HG02623 (cell line): ENCODE measurements at regions not wholly inside any gene's neighbourhood (a gene's known extent, or its start where the extent isn't known, plus 50 kb on each side); places are given as distances from the start of the nearest gene placed in this dataset.

Experiments
- ATAC-seq: cut with Tn5 transposase; IDR thresholded peaks from one replicate; pipeline ENCODE4 v1.9.1; 2021; ENCODE audit warnings: moderate library complexity; ENCODE audit not compliant: unreplicated experiment

- ATAC-seq = no peak
Observed at GRCh38 chr15:46300716-46301115, 665.9 kb downstream of the SQOR start.

DNA sequence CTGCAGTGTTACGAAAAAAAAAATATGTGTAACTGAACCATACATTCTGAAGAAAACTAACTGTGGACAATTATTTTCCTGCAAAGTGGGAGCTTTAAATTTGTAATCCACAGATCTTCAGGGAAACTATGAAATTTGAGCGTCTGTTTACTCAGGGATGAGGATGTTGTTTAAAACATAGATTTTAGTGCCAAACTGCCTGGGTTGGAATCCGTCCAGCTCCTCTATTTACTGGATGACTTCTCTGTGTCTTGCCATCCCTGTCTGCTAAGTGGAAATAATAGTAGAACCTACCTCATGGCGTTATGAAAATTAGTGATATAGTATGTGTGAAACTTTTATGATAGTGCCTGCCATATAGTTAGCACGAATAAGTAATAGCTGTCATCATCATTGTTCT lies 666.5 kb downstream of the SQOR start:
- ATAC-seq = no peak

DNA sequence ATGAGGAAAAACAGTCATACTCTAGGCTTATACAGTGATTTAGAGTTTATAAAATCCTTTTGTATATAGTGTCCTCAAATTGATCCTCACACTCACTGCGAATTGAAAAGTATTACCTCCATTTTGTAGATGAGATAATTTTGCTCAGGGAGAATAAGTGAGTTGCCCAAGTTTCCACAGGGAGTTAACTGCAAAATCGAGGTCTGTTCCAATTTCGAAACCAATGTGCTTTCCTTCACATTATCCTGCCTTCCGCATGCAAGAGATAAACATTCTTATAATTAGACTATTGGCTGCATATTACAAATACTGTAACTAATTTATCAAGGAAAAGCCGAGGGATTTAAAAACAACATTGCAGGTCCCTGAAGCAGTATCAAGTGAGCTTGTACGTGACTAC lies 667.0 kb downstream of the SQOR start:
- ATAC-seq = no peak

- ATAC-seq = no peak
Observed at GRCh38 chr15:46304321-46304720, 669.5 kb downstream of the SQOR start.

DNA sequence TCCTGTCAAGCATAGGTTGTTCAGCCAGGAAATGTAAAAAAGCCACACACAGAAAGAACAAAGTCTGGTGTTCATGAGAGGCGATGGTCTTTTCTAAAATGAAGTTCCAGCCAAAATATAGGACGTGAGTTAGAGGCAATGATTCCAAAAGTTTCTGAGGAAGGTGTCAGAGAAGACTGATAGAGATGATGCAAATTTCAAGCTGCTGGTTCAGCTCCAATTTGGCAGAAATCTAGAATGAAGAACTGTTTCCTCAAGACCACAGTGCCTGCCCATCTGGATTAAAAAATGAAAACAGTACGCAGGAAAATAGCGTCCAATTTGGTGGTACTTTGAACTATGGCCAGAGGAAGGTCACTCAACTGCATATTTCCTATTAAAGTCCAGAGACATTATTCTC lies 672.9 kb downstream of the SQOR start:
- ATAC-seq = no peak

- no peak for ATAC-seq
Observed at GRCh38 chr15:46309914-46310313, 675.1 kb downstream of the SQOR start.

DNA sequence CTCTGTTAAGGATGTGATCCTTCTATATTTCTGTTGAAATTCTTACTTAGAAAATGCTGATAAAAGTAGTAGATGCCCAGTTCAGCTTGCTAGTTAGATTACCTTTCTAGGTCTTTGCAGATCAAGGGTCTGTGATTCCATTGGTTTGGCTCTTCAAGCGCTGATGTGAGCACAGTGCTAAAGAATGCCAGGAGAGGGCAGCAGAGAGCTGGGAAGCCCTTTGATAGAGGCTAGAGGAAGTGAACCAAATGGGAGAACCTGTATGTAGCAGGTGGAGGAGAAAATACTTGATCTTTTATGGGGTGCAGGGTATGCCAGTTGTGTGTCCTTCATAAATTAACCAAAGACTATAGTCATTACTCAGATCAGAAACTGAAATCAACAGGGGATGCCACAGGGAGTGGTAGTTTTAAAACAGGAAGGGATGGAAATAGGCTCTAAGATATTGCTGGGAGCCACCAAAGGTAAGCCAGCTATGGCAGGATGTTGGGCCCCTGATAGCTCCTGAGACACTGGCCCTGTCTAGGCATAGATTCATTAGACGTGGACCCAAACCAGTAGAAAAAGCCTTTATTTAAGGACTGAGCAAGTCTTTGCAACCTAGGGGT lies 677.4 kb downstream of the SQOR start:
- ATAC-seq = peak; percentile 94

- no peak for ATAC-seq
Observed at GRCh38 chr15:46315434-46315833, 680.6 kb downstream of the SQOR start.

GRCh38 chr15:46316024-46316423 lies 681.2 kb downstream of the SQOR start:
- no peak for ATAC-seq

DNA sequence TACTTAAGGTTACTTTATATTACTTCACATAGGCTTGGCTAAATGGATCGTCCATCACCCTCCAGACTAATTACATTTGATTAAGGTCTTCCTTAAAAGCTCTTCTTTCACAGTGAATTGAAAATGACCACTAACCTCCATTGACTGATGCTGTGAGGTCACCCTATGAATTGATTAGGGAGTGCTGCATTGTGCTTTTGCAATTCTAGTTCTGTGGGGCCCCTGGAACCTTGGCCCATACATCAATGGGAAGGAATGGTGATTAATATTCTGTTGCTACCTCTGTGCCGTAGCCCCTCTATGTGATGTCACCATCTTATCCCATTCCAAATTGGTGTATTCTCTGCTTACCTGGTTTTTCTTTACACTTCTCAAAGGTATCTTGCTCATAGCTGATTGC lies 682.2 kb downstream of the SQOR start:
- no peak for ATAC-seq

GRCh38 chr15:46322753-46323152 lies 687.9 kb downstream of the SQOR start:
- no peak for ATAC-seq

- no peak for ATAC-seq
Observed at GRCh38 chr15:46326173-46326572, 691.3 kb downstream of the SQOR start.

GRCh38 chr15:46328821-46329220 lies 694.0 kb downstream of the SQOR start:
- ATAC-seq = no peak

DNA sequence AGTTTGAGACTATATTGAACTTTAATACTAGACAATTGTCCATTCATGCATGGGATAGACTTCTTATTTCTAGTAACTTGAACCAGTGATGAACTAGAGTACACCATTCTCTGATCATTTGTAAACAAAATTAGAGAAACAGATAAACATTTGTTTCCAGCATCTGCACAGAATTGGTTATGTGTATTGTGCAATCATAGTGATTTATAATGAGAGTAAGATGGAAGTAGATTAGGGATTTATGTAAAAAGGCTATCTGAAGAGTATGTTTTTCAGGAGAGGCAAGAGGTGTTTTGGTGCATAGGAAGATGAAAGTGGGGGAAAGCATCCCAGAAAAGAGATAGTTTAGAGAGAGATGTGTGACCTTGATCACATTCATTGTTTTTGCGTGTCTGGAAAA lies 695.0 kb downstream of the SQOR start:
- no peak for ATAC-seq

DNA sequence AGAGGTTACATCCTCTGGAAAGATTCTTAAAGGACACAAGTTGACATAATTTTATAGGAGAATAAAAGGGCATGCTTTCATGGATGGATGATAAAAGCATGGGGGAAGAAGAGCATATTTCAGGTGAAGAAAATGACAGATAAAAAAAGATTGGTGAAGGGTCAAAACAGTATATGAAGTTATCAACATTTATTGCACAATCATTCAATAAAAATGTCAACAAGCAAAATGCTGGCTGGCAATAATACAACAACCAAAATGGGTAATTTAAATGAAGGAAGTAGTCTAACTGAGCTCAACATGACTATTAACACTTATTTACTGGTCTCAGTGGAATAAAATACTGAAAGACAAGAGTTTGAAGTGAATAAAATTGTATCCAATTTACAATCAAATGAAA lies 696.7 kb downstream of the SQOR start:
- ATAC-seq = no peak

DNA sequence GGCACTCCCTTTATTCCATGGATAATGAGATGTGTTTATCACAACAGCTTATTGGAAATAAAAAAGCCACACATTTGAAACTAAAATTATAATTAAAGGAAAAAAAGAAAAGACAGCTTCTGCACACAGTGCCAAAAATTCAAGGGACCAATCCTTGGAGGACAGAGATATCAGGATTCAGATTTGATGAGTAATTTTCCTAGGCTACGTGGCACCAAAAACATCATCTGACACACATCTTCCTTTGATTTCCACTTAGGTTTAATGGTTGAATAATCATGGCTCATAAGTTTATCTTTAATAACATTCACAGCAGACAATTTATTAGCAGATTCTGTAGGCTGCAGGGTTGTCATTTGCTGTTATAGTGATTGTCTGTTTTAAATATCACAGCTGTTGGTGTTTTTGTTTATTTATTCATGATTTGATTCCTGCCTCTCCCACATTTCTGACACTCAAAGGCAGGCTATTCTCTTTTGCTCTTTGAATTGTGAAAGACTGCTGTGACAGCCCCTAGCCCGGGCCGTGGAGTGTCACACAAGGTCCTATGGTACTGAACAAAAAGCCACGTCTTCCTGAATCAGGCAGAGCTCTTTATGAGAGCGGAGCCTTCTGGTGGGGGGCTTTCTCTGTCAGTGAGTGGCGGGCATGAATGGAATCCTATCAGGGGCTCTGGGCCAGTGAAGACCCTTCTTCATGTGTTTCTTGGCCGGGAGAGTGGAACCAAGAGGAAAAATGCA lies 708.5 kb downstream of the SQOR start:
- ATAC-seq = no peak

DNA sequence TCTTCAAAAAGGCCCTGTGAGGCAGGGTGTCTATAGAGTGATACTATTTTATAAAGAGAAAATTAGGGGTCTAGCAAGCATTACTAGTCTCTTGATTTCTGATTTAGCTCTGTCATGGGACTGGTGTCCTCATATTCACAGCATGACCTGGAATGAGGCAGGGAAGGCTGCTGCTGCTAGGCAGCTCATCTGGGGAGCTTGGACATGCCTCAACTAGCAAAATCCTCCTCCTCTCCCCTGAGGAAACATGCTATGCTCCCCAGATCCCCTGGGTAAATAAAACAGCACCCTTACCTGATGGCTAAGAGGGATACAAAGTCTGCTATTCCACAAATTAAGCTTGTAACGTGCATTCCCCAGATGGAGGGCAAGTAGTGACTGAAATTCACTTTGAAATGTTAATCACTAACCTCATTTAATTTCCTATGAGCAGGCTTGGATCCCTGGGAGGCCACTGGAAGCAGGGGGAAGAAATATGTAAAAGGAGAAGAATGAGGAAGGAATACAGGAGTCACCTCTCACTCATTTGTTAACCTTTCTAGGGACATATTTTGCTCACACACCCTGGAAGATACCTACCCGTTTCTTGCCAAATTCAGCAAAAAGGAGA lies 709.4 kb downstream of the SQOR start:
- ATAC-seq = no peak

DNA sequence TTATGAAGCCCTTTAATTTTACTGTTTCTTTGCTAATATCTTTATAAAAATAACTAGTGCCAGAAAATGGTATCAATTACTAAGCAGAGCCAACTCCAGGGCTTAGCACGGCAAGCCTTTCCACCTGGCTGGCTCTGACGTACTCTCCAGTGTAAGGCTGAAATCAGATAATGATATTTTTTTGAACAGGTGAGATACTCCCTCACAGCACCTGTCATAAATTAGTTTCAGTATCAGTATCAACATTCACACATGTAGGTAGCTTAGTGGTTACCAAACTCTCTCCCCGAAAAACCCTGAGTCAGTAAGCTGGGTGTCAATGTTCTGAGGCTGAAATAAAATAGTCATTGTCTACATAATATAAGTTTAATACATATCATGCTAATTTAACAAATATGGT lies 710.1 kb downstream of the SQOR start:
- no peak for ATAC-seq

- no peak for ATAC-seq
Observed at GRCh38 chr15:46354443-46354842, 719.6 kb downstream of the SQOR start.

- ATAC-seq = no peak
Observed at GRCh38 chr15:46365572-46365971, 730.7 kb downstream of the SQOR start.

DNA sequence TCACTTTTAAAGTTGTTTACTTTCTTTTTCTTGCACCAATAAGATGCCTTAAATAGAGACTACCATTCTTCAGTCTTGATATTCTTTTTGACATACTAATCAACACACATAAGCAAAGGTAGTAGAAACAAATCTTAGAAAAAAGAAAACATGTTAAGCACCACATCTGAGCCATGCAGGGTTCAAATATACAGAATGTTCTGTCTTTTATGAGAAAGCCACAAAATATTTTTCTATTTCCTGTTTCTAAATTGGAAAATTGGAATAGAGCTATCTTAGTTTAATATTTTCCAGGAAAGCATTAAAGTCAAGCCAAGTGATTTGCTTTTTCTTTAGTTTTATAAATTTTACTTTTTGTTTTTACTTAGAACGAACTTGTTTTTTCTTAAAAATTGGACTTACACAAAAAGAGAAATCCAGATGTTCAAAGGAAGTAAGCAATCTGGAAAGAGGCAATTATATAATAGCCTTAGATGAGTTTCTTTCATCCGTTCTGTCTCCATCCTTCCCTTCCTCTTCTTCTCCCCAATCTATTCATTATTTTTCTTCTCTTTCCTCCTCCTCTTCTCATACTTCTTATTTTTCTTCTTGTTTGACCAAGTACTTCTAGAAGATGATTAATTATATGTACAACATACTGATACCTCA lies 731.7 kb downstream of the SQOR start:
- ATAC-seq = no peak

DNA sequence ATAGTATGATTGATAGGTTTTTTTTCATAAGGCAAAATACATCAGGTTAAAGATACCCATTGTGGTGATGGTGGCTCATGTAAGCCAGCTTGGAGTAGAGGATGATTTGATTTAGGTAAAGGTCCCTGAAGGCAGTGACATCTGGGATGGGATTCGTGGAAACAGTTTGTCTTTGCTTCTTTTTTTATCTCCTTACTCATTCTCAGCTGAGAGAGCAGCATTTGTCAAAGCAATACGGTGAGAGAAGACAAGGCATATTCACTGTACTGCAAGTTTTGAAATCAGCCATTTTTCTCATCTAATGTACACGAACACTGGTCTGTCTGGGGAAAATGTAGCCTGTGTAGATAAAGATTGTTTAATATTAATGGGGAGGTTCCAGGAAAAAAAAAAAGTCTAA lies 749.1 kb downstream of the SQOR start:
- no peak for ATAC-seq
